ENCODE measurements at regions not wholly inside any gene's neighbourhood (a gene's known extent, or its start where the extent isn't known, plus 50 kb on each side); places are given as distances from the start of the nearest gene placed in this dataset.

DNA sequence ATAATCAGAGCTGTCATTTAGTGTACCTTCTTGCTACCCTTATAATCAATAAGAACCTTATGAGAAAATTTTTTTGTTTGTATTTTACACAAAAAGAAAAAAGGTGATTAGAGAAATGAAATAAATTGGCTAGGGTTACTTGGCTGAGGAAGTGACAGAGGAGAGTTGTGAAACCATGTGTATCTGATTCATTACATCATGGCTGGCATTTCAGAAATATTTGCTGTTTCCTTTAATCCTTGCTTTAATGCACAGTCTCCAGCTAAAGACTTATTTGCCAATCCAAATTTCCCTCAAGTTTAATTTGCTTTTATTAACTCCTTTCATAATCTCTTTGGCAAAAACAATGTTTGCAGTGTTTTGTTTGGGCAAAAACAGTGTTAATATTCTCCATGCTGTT lies 543.1 kb downstream of the KIF4B start:
- no peak overlapping the region for H2AFZ ChIP-seq (ENCODE audit: low read length)
- no peak overlapping the region for H3K4me2 ChIP-seq (ENCODE audit: insufficient read depth in 1 of 2, low read depth in 2 of 2, low read length in 2 of 2)
- no peak overlapping the region for H2BK20ac ChIP-seq (ENCODE audit: low read length)

More for the DNA sequence above, 543.1 kb downstream of the KIF4B start:
- Histone ChIP-seq H2BK5ac (ENCODE audit: low read depth, low read length) (no peak overlapping the region), H4K20me1 (replicated peaks in 1 of 2; ENCODE audit: control insufficient read depth in 1 of 2, insufficient read depth in 2 of 2, low read length in 2 of 2) (no peaks in the 10 kb centered on the region), H3K18ac (ENCODE audit: extremely low read depth, low read length) (no peak overlapping the region), H2BK12ac (ENCODE audit: low read depth, low read length) (no peak overlapping the region), H3K23me2 (ENCODE audit: low read depth, low read length) (no peaks in the 10 kb centered on the region), H2BK120ac (replicated peaks; ENCODE audit: low read depth, low read length) (no peak overlapping the region), H2AK5ac (ENCODE audit: low read depth, low read length) (no peak overlapping the region), H3K79me1 (ENCODE audit: low read depth, low read length) (no peaks in the 10 kb centered on the region), H3K4me1 (replicated peaks in 1 of 4; ENCODE audit: control insufficient read depth in 3 of 4, insufficient read depth in 4 of 4, low read length in 3 of 4) (no peaks in the 10 kb centered on the region), H3K27me3 (replicated peaks in 1 of 4; ENCODE audit: control insufficient read depth in 3 of 4, extremely low read depth in 1 of 4, insufficient read depth in 3 of 4, low read length in 3 of 4) (no peaks in the 10 kb centered on the region), H3K4me3 (ENCODE audit: extremely low read depth in 1 of 4, insufficient read depth in 2 of 4, low read depth in 3 of 4, low read length in 4 of 4) (no peak overlapping the region), H3K9me3 (ENCODE audit: insufficient read depth in 2 of 2, low read depth in 1 of 2, low read length in 1 of 2) (no peaks in the 10 kb centered on the region), H3K36me3 (ENCODE audit: control insufficient read depth in 2 of 4, insufficient read depth in 4 of 4, low read length in 3 of 4) (no peaks in the 10 kb centered on the region), H3K23ac (ENCODE audit: insufficient read length) (no peak overlapping the region), H4K5ac (ENCODE audit: insufficient read length, low read depth, low read length) (no peak overlapping the region), H2BK15ac (ENCODE audit: low read length) (no peak overlapping the region), H3K27ac (ENCODE audit: low read depth, low read length) (no peak overlapping the region), H4K8ac (ENCODE audit: extremely low read depth, insufficient read depth, low read length) (no peak overlapping the region), H3K79me2 (ENCODE audit: control insufficient read depth in 1 of 2, insufficient read depth in 2 of 2, low read length in 2 of 2) (no peaks in the 10 kb centered on the region), H3K14ac (ENCODE audit: insufficient read length) (no peak overlapping the region), H3K4ac (replicated peaks; ENCODE audit: insufficient read length, low read depth, low read length) (no peak overlapping the region), H3K9ac (replicated peaks in 1 of 4; ENCODE audit: extremely low read depth in 1 of 4, low read depth in 3 of 4, low read length in 3 of 4) (no peak overlapping the region), H3K56ac (replicated peaks; ENCODE audit: insufficient read length, low read depth, low read length) (no peak overlapping the region), H4K91ac (replicated peaks; ENCODE audit: insufficient read length, low read length) (no peak overlapping the region)
- DNase-seq (ENCODE audit: low read depth in 1 of 2, low spot score in 2 of 2) (no peak), FAIRE-seq (no peak)
- POLR2A ChIA-PET (ENCODE audit: partially characterized antibody): no interaction called here
- CTCF ChIA-PET (ENCODE audit: partially characterized antibody): no interaction called here
- TF ChIP-seq KDM1A (IDR thresholded peaks at IDR 0.05; ENCODE audit: borderline replicate concordance, low read length): no peak
- no peak for TF ChIP-seq SRF (IDR thresholded peaks at IDR 0.05; ENCODE audit: low read depth, low read length)
- no peak for TF ChIP-seq SIX5 (IDR thresholded peaks at IDR 0.05; ENCODE audit: low read depth, low read length)
- TF ChIP-seq TBP (IDR thresholded peaks at IDR 0.05; ENCODE audit: low read depth, low read length): no peak
- no peak for TF ChIP-seq POU5F1 (IDR thresholded peaks at IDR 0.05; ENCODE audit: low read depth, low read length)
- no peak for TF ChIP-seq CREB1 (IDR thresholded peaks at IDR 0.05)
- TF ChIP-seq KDM4A (IDR thresholded peaks at IDR 0.05; ENCODE audit: low read depth, low read length, severe bottlenecking): no peak
- TF ChIP-seq BCL11A (IDR thresholded peaks at IDR 0.05; ENCODE audit: low read depth in 2 of 2, low read length in 2 of 2): no peak
- TF ChIP-seq EP300 (IDR thresholded peaks at IDR 0.05; ENCODE audit: borderline replicate concordance in 1 of 2, low read depth in 2 of 2, low read length in 2 of 2): no peak
- no peak for TF ChIP-seq CHD1 (IDR thresholded peaks at IDR 0.05; ENCODE audit: low read depth, low read length)
- TF ChIP-seq EGR1 (IDR thresholded peaks at IDR 0.05; ENCODE audit: borderline replicate concordance, low read depth, low read length): no peak
- no peak for TF ChIP-seq CBX8 (IDR thresholded peaks at IDR 0.05; ENCODE audit: borderline replicate concordance, low read depth, low read length)

All from H1 (cell line).